Colonic mucosa (tissue), 4 donors: ENCODE measurements at regions not wholly inside any gene's neighbourhood (a gene's known extent, or its start where the extent isn't known, plus 50 kb on each side); places are given as distances from the start of the nearest gene placed in this dataset.

ENCODE experiments used
- DNase-seq: peaks from one replicate; pipeline ENCODE4 v3.0.0-alpha.2; 2020
- H3K27ac ChIP-seq: fragments of 200-600 bp; one replicate; pipeline ENCODE4 v1.8.0; 2021
- H3K27me3 ChIP-seq: fragments of 200-600 bp; one replicate; pipeline ENCODE4 v1.8.0; 2021
- H3K36me3 ChIP-seq: fragments of 200-600 bp; one replicate; pipeline ENCODE4 v1.8.0; 2021
- H3K4me1 ChIP-seq: fragments of 200-600 bp; one replicate; pipeline ENCODE4 v1.8.0; 2021; ENCODE audit warnings: mild to moderate bottlenecking
- H3K4me3 ChIP-seq: fragments of 200-600 bp; one replicate; pipeline ENCODE4 v1.8.0; 2021
- H3K9ac ChIP-seq, 2 donors: one replicate each; pipeline ENCODE4 v1.7.0; 2013; ENCODE audit warnings: control low read depth in 2 of 2, low read depth in 2 of 2, low read length in 2 of 2
- H3K9me3 ChIP-seq: fragments of 200-600 bp; one replicate; pipeline ENCODE4 v1.8.0; 2021
- intact Hi-C: fragments of 100-400 bp; cut with DNase I; formaldehyde crosslinking; loops from one replicate; pipeline ENCODE4 v1.14.1; 2022
- TF ChIP-seq, protein P1 (sequence below): fragments of 200-600 bp; IDR thresholded peaks from one replicate; pipeline ENCODE4 v1.8.0; 2022; ENCODE audit warnings: antibody characterized with exemption, mild to moderate bottlenecking
- donor health status: healthy.
- donor health status: DM: no; HTN: no; CAD: no.
- donor health status: DM: no; HTN: no; CAD: no.

DNA sequence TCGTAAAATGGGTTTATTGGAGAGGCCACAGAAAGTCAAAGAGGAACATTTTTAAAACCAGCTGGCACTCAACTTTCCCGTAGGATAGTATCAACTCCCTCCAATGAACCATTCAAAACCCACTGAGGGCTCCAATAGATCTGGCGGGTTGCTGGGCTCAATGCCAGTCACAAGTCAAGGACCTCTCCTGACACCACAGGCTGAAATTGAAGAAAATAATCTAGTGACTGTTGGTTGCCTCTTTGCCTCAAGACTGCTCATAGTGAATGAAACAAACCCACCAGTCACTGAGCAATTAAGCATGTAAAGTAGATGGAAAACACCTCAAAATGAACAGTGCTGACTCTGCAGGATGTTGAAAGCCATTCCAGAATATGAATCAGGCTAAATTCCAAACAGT lies 500.6 kb upstream of the AGTR1 start:
- Histone ChIP-seq H3K9me3 (no peaks in the 10 kb centered on the region), H3K9ac (no peak overlapping the region), H3K27ac (no peak overlapping the region), H3K36me3 (no peaks in the 10 kb centered on the region), H3K27me3 (no peaks in the 10 kb centered on the region), H3K4me3 (no peak overlapping the region), H3K4me1 (no peaks in the 10 kb centered on the region)
- no peak for DNase-seq
- intact Hi-C loops = no loop called here
- TF ChIP-seq, protein P1, sequence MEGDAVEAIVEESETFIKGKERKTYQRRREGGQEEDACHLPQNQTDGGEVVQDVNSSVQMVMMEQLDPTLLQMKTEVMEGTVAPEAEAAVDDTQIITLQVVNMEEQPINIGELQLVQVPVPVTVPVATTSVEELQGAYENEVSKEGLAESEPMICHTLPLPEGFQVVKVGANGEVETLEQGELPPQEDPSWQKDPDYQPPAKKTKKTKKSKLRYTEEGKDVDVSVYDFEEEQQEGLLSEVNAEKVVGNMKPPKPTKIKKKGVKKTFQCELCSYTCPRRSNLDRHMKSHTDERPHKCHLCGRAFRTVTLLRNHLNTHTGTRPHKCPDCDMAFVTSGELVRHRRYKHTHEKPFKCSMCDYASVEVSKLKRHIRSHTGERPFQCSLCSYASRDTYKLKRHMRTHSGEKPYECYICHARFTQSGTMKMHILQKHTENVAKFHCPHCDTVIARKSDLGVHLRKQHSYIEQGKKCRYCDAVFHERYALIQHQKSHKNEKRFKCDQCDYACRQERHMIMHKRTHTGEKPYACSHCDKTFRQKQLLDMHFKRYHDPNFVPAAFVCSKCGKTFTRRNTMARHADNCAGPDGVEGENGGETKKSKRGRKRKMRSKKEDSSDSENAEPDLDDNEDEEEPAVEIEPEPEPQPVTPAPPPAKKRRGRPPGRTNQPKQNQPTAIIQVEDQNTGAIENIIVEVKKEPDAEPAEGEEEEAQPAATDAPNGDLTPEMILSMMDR = no peak

DNA sequence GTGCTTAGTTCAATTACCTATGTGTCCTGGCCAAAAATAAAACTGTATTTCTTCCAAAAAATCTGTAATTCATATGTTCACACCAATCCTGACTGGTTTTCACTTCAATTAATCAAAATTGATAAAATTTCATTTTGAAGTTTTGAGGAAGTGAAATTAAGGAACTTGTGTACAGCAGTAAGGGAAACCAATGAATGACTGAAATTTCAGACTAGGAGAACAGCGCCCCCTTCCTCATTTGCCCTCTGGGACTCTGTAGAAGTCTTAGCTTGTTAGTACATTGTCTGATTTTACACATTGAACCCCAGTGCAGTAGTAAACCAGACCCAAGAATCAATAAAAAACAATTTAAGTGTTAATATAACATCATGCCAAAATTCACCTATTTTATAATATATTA lies 495.3 kb upstream of the AGTR1 start:
- no peak overlapping the region for H3K27ac ChIP-seq
- no peaks in the 10 kb centered on the region for H3K36me3 ChIP-seq
- intact Hi-C loops = no loop called here
- H3K9me3 ChIP-seq = no peaks in the 10 kb centered on the region
- H3K4me3 ChIP-seq = no peak overlapping the region
- TF ChIP-seq, protein P1 = no peak
- H3K9ac ChIP-seq = no peak overlapping the region
- H3K4me1 ChIP-seq = no peaks in the 10 kb centered on the region
- no peak for DNase-seq
- H3K27me3 ChIP-seq = no peaks in the 10 kb centered on the region

DNA sequence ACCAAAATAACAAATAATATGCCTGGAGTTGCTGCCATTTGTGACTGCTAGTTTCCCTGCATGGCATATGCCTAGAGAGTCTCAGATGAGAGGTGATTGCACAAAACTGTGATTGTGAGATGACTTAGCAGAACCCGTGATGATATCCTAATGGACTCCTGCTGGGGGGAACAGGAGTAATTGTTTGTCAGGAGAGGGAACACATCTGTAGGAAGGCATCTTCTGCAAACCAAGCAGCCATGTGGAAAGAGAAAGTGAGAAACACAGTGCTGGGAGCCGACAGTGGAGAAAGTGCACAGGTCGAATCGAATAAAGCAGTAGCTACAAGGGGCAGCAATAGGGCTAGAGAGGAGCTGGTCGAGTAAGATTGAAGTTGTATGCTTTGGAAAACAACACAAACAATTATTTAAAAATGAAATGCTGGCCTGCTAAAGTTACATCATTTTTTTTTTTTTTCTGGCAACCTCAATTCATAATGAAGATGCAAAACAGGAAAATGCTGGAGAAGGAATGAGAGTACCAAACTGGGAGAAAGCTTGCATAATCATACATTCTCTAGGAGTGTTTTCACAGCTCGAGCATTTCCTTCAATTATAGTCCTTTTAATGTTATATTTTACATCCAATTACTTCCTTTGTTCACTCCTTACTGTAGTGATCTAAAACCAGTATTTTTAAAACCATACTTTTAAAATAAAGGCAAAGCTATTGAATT lies 494.2 kb upstream of the AGTR1 start:
- Histone ChIP-seq H3K27ac (no peak overlapping the region), H3K4me1 (no peaks in the 10 kb centered on the region), H3K9ac (no peak overlapping the region), H3K4me3 (no peak overlapping the region), H3K27me3 (no peaks in the 10 kb centered on the region), H3K36me3 (no peaks in the 10 kb centered on the region), H3K9me3 (no peaks in the 10 kb centered on the region)
- TF ChIP-seq, protein P1 = no peak
- intact Hi-C loops = no loop called here
- DNase-seq = no peak

DNA sequence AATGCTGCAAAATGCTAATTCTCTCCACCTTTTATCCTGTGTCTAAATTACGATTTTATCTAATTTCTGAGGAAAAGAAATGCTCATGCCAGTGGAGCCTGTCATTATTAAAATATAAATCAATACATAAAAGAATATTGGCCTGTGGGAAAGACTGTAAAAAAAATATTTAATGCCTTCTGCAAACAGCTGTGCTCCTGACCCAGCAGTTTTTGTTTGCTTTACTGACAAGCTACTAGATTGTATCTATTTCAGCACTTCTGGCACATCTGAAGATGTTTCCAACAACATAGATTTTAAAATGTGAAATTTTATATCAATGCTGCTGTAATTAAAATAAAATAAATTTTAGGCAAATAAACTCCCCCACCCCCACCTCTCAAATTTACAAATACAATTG lies 493.6 kb upstream of the AGTR1 start:
- H3K27ac ChIP-seq = no peak overlapping the region
- H3K27me3 ChIP-seq = no peaks in the 10 kb centered on the region
- H3K36me3 ChIP-seq = no peaks in the 10 kb centered on the region
- intact Hi-C loops = no loop called here
- H3K4me3 ChIP-seq = no peak overlapping the region
- H3K9ac ChIP-seq = no peak overlapping the region
- TF ChIP-seq, protein P1 = no peak
- H3K9me3 ChIP-seq = no peaks in the 10 kb centered on the region
- no peaks in the 10 kb centered on the region for H3K4me1 ChIP-seq
- no peak for DNase-seq

DNA sequence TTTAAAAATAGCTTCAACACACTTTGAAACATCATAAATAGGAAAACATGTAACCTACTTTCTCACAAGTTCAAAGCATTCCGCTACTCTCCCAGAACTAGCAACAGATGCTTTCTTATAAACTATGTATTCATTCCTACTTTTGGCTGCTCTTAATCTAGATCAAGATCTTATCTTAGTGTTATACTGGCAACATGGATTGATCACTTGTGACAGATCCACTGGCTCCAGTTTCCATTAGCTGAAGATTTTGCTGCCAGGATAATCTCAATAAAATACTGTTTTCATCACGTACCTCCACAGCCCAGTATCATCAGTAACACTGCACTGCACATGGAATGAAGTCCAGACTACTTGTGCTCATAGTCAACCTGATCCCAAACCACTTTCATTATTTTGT lies 491.7 kb upstream of the AGTR1 start:
- H3K4me3 ChIP-seq = no peak overlapping the region
- intact Hi-C loops = no loop called here
- no peak for DNase-seq
- no peak overlapping the region for H3K27ac ChIP-seq
- no peaks in the 10 kb centered on the region for H3K36me3 ChIP-seq
- H3K27me3 ChIP-seq = no peaks in the 10 kb centered on the region
- H3K4me1 ChIP-seq = no peaks in the 10 kb centered on the region
- TF ChIP-seq, protein P1 = no peak
- no peaks in the 10 kb centered on the region for H3K9me3 ChIP-seq
- H3K9ac ChIP-seq = no peak overlapping the region
